GM18511 (cell line): ENCODE measurements at regions not wholly inside any gene's neighbourhood (a gene's known extent, or its start where the extent isn't known, plus 50 kb on each side); places are given as distances from the start of the nearest gene placed in this dataset.

ENCODE experiments used
- ATAC-seq: cut with Tn5 transposase; IDR thresholded peaks from one replicate; pipeline ENCODE4 v1.9.1; 2021; ENCODE audit warnings: mild to moderate bottlenecking, moderate library complexity; ENCODE audit not compliant: unreplicated experiment

GRCh38 chr7:140242057-140243031 is 65.6 kb upstream of the KDM7A start:
- no peak for ATAC-seq

DNA sequence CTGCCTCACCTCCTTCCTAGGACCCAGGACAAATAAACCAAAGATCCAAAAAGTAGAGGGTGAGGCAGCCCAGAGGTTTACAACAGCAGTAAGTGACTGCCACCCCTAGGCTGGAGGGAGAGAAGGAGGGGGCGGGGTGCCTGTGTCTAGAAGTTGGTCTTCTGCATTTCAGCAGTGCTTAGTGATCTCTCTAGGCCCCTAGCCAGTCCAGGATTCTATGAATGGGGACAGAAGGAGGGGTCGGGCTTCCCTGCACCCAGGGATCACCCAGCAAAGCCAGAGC is 62.8 kb upstream of the KDM7A start:
- no peak for ATAC-seq

DNA sequence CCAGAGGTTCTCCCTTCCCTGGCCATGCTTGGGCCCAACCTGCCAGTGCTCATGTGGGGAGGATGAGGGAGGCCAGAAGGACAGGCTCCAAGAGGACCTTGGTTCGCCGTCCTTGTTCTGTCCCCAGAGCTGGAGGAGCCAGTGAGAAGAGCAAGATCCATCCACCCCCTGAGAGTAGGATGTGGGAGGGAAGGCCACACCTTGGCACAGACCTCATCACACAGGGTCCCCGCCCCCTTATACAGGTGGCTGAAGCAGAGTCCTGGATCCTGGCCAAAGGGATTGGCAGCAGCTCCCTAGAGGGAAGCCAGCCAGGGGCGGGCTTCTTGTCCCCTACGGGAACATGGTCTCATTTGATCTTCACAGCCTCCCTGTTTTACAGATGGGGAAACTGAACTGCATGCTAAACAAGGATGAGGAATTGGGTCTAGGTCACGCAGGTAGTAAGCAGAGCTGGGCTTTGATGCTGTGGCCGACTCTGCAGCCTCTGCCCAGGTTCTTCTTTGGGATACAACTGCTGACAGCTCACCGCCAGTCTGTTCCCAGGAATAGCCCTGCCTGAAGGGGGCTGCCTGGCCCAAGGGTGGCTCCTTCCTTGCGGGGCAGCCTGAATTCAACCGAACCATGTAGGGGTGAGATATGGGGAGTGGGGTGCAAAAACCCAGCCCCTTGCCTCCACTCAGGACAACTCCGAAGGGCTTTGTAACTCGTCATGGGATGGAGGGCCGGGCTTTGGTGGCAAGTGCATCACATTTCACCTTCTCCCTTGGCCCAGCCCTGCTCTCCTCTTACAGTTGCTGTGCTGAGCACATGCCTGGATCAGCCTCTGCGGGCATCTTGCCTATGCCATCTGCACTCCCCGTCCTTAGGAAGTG is 62.2 kb upstream of the KDM7A start:
- ATAC-seq, result no peak

- no peak for ATAC-seq
Observed at GRCh38 chr7:140237390-140237789, 60.6 kb upstream of the KDM7A start.

DNA sequence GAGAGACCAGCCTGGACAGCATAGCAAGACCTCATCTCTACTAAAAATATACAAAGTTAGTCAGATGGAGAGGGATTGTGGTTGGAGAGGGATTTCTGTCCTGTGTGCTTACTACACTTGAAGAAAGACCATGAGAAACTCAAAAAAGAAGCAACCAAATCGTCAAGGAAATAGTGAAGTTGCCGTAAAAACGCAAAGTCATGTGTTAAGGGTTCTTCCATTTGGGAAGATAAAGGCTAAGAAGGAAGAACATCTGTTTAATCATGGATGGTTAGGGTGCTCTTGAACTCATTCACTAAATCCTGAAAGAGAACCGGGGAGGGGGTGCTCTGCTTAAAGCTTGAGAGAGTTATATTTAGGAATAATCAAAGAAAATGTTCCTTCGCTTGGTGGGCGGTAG is 59.8 kb upstream of the KDM7A start:
- no peak for ATAC-seq

- ATAC-seq, result no peak
Observed at GRCh38 chr7:140235114-140235513, 58.3 kb upstream of the KDM7A start.

- ATAC-seq, result peak; percentile 28
Observed at GRCh38 chr7:140232957-140233917, 56.5 kb upstream of the KDM7A start.

- ATAC-seq, result no peak
Observed at GRCh38 chr7:140231771-140232491, 55.1 kb upstream of the KDM7A start.

DNA sequence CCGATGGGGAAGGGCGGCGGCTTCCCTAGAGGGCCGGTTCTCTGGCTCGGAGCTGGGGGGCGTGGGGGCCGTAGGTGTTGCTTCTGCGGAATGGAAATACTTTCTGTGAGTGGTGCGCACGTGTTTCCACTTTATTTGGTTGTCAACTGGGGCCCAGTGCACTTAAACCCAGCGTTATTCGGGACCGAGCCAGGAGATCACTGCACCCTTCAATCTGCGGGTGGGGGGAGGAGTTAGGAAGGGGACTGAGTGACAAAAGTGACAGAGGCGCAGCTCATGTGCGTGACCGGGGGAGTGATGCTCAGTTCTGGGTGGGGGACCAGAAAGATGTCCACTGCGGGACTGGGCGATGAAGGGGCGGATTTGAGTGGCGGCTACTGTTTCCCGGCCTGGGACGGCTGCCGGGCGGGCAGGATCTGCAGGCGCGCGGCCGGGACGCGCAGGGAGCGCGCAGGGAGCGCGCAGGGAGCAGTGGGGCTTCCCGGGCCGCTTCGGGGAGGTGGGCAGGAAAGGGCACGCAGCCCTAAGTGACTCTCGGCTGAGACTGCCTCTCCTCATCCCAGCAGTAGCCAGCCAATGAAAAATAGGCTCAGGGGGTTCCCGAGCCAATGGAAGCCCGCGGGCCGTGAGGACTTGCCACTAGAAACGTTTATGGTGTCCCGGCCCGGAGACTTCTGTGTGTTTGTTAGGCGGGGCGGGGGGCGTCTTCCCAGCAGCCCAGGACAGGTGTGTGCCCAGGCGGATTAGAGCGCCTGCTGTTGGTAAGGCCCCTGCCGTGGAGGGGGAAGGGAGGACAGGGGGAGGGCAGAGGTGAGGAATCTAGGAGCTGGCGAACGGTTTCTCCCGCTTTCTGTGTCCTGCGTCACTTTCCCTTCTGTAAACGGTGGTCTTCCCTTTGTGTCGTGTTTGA is 54.3 kb upstream of the KDM7A start:
- peak; percentile 29 for ATAC-seq

GRCh38 chr7:140230516-140230860 is 53.7 kb upstream of the KDM7A start:
- ATAC-seq, result peak; percentile 35

GRCh38 chr7:140229591-140230515 is 53.1 kb upstream of the KDM7A start:
- ATAC-seq, result peak; percentile 33

DNA sequence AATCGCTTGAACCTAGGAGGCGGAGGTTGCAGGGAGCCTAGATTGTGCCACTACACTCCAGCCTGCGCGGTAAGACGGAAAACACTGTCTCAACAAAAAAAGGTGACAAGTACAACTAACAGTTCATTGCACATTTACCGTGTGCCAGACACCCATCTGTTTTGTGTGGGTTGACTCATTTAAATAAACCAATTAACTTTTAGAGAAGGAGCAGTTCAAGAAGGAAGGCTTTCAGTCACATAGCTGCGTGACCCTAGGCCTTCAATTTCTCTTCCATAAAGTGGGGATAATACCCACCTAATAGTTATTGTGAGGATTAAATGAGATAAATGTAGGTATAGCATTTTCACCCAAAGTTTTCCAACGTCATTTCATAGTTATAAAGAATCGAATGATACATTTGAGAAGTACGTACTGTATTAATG is 52.3 kb upstream of the KDM7A start:
- no peak for ATAC-seq
